ENCODE measurements at regions not wholly inside any gene's neighbourhood (a gene's known extent, or its start where the extent isn't known, plus 50 kb on each side); places are given as distances from the start of the nearest gene placed in this dataset.

GRCh38 chrX:28205905-28206304 is 224.7 kb upstream of the DCAF8L1 start:
- H3K27me3 ChIP-seq (replicated peaks; ENCODE audit: control insufficient read depth, insufficient read depth, low read length), result no peaks in the 10 kb centered on the region
- no peak for DNase-seq (ENCODE audit: extremely low read depth, insufficient read length)
- H3K4me3 ChIP-seq (replicated peaks; ENCODE audit: low read depth, low read length), result no peak overlapping the region
- H3K36me3 ChIP-seq (ENCODE audit: control insufficient read depth, insufficient read depth, low read length), result no peaks in the 10 kb centered on the region
- TF ChIP-seq CTCF (IDR thresholded peaks at IDR 0.05; ENCODE audit: insufficient read depth, low read length, poor library complexity, severe bottlenecking), result no peak

GRCh38 chrX:28205126-28205525 is 223.9 kb upstream of the DCAF8L1 start:
- Histone ChIP-seq H3K36me3 (ENCODE audit: control insufficient read depth, insufficient read depth, low read length) (no peaks in the 10 kb centered on the region), H3K27me3 (replicated peaks; ENCODE audit: control insufficient read depth, insufficient read depth, low read length) (no peaks in the 10 kb centered on the region), H3K4me3 (replicated peaks; ENCODE audit: low read depth, low read length) (no peak overlapping the region)
- no peak for DNase-seq (ENCODE audit: extremely low read depth, insufficient read length)
- TF ChIP-seq CTCF (IDR thresholded peaks at IDR 0.05; ENCODE audit: insufficient read depth, low read length, poor library complexity, severe bottlenecking), result no peak

- Histone ChIP-seq H3K27me3 (replicated peaks; ENCODE audit: control insufficient read depth, insufficient read depth, low read length) (no peaks in the 10 kb centered on the region), H3K4me3 (replicated peaks; ENCODE audit: low read depth, low read length) (no peak overlapping the region), H3K36me3 (ENCODE audit: control insufficient read depth, insufficient read depth, low read length) (no peaks in the 10 kb centered on the region)
- TF ChIP-seq CTCF (IDR thresholded peaks at IDR 0.05; ENCODE audit: insufficient read depth, low read length, poor library complexity, severe bottlenecking), result no peak
- no peak for DNase-seq (ENCODE audit: extremely low read depth, insufficient read length)
Observed at GRCh38 chrX:28189011-28189410, 207.8 kb upstream of the DCAF8L1 start.

- TF ChIP-seq CTCF (IDR thresholded peaks at IDR 0.05; ENCODE audit: insufficient read depth, low read length, poor library complexity, severe bottlenecking), result no peak
- Histone ChIP-seq H3K27me3 (replicated peaks; ENCODE audit: control insufficient read depth, insufficient read depth, low read length) (no peaks in the 10 kb centered on the region), H3K4me3 (replicated peaks; ENCODE audit: low read depth, low read length) (no peak overlapping the region), H3K36me3 (ENCODE audit: control insufficient read depth, insufficient read depth, low read length) (no peaks in the 10 kb centered on the region)
- no peak for DNase-seq (ENCODE audit: extremely low read depth, insufficient read length)
Observed at GRCh38 chrX:28188526-28188925, 207.3 kb upstream of the DCAF8L1 start.

GRCh38 chrX:28180096-28180495 is 198.8 kb upstream of the DCAF8L1 start:
- H3K36me3 ChIP-seq (ENCODE audit: control insufficient read depth, insufficient read depth, low read length), result no peaks in the 10 kb centered on the region
- no peak for DNase-seq (ENCODE audit: extremely low read depth, insufficient read length)
- no peak overlapping the region for H3K4me3 ChIP-seq (replicated peaks; ENCODE audit: low read depth, low read length)
- no peak for TF ChIP-seq CTCF (IDR thresholded peaks at IDR 0.05; ENCODE audit: insufficient read depth, low read length, poor library complexity, severe bottlenecking)
- no peaks in the 10 kb centered on the region for H3K27me3 ChIP-seq (replicated peaks; ENCODE audit: control insufficient read depth, insufficient read depth, low read length)

GRCh38 chrX:28178206-28178605 is 197.0 kb upstream of the DCAF8L1 start:
- H3K4me3 ChIP-seq (replicated peaks; ENCODE audit: low read depth, low read length), result no peak overlapping the region
- no peaks in the 10 kb centered on the region for H3K27me3 ChIP-seq (replicated peaks; ENCODE audit: control insufficient read depth, insufficient read depth, low read length)

More at GRCh38 chrX:28178206-28178605, 197.0 kb upstream of the DCAF8L1 start:
- H3K36me3 ChIP-seq (ENCODE audit: control insufficient read depth, insufficient read depth, low read length), result no peaks in the 10 kb centered on the region
- DNase-seq (ENCODE audit: extremely low read depth, insufficient read length), result no peak
- no peak for TF ChIP-seq CTCF (IDR thresholded peaks at IDR 0.05; ENCODE audit: insufficient read depth, low read length, poor library complexity, severe bottlenecking)
